HEK293 (cell line): ENCODE measurements at regions not wholly inside any gene's neighbourhood (a gene's known extent, or its start where the extent isn't known, plus 50 kb on each side); places are given as distances from the start of the nearest gene placed in this dataset.

ENCODE experiments used
- CTCF ChIA-PET: fragments of 350-600 bp; formaldehyde crosslinking; extraction: SDS; loops from one replicate; lab custom pipeline; 2021; ENCODE audit warnings: antibody characterized with exemption; lab: Yijun Ruan, JAX
- POLR2A ChIA-PET: fragments of 300-600 bp; formaldehyde crosslinking; extraction: SDS; loops from one replicate; lab custom pipeline; 2020; ENCODE audit warnings: antibody characterized with exemption, inconsistent platforms; lab: Yijun Ruan, JAX
- H3K27ac ChIP-seq: fragments of 200-500 bp; sonication (Bioruptor generic); 2 replicates; pipeline ENCODE4 v1.5.1; 2014; ENCODE audit warnings: low read depth, low read length, control low read depth, inconsistent platforms; ENCODE audit errors: extremely low read depth
- H3K36me3 ChIP-seq, 2 experiments: fragments of 200-500 bp in 1 of 2; sonication (Bioruptor generic) in 1 of 2; 1 replicate in 1 of 2; 2 replicates in 1 of 2; pipeline ENCODE4 v1.5.1; 2014 to 2017; ENCODE audit warnings: inconsistent platforms in 2 of 2, low read length in 2 of 2; ENCODE audit not compliant: control insufficient read depth in 2 of 2, insufficient read depth in 1 of 2
- H3K4me1 ChIP-seq: fragments of 200-500 bp; sonication (Bioruptor generic); 2 replicates; pipeline ENCODE4 v1.5.1; 2014; ENCODE audit warnings: mild to moderate bottlenecking, low read length, inconsistent platforms; ENCODE audit not compliant: control insufficient read depth, insufficient read depth
- H3K4me3 ChIP-seq: 2 replicates; pipeline ENCODE4 v1.5.1; 2011; ENCODE audit warnings: low read depth, mild to moderate bottlenecking, control low read depth, low read length, moderate library complexity
- H3K9me3 ChIP-seq: fragments of 200-500 bp; sonication (Bioruptor generic); 2 replicates; pipeline ENCODE4 v1.5.1; 2014; ENCODE audit warnings: low read depth, low read length, inconsistent platforms; ENCODE audit not compliant: control insufficient read depth, insufficient read depth
- BCL11A ChIP-seq: fragments of 450-650 bp; formaldehyde crosslinking; IDR thresholded peaks from 2 replicates; pipeline ENCODE4 v1.5.1; 2016; ENCODE audit warnings: low read depth, missing biosample characterization, missing genetic modification characterization
- REPIN1 ChIP-seq: fragments of 450-650 bp; formaldehyde crosslinking; IDR thresholded peaks from 2 replicates; pipeline ENCODE4 v1.5.1; 2017; ENCODE audit warnings: missing biosample characterization, missing genetic modification characterization, low read depth
- ZFP41 ChIP-seq: fragments of 450-650 bp; formaldehyde crosslinking; IDR thresholded peaks from 2 replicates; pipeline ENCODE4 v1.5.1; 2016; ENCODE audit warnings: missing biosample characterization, missing genetic modification characterization, borderline replicate concordance
- ZNF148 ChIP-seq: fragments of 450-650 bp; formaldehyde crosslinking; IDR thresholded peaks from 2 replicates; pipeline ENCODE4 v1.5.0; 2017; ENCODE audit warnings: missing biosample characterization, missing genetic modification characterization, borderline replicate concordance
- ZNF2 ChIP-seq: fragments of 450-650 bp; formaldehyde crosslinking; IDR thresholded peaks from 2 replicates; pipeline ENCODE4 v1.5.1; 2016; ENCODE audit warnings: missing biosample characterization, missing genetic modification characterization
- ZNF214 ChIP-seq: fragments of 450-650 bp; formaldehyde crosslinking; IDR thresholded peaks from 2 replicates; pipeline ENCODE4 v1.5.1; 2017; ENCODE audit warnings: missing biosample characterization, mild to moderate bottlenecking, missing genetic modification characterization, borderline replicate concordance
- ZNF221 ChIP-seq: fragments of 450-650 bp; formaldehyde crosslinking; IDR thresholded peaks from 2 replicates; pipeline ENCODE4 v1.5.1; 2017; ENCODE audit warnings: missing biosample characterization, missing genetic modification characterization, borderline replicate concordance
- ZNF223 ChIP-seq: fragments of 450-650 bp; formaldehyde crosslinking; IDR thresholded peaks from 2 replicates; pipeline ENCODE4 v1.5.1; 2016; ENCODE audit warnings: missing biosample characterization, missing genetic modification characterization
- ZNF354C ChIP-seq: fragments of 450-650 bp; formaldehyde crosslinking; IDR thresholded peaks from 2 replicates; pipeline ENCODE4 v1.5.1; 2016; ENCODE audit warnings: missing biosample characterization, missing genetic modification characterization, low read depth, borderline replicate concordance
- ZNF426 ChIP-seq: fragments of 450-650 bp; formaldehyde crosslinking; IDR thresholded peaks from 2 replicates; pipeline ENCODE4 v1.5.1; 2017; ENCODE audit warnings: missing biosample characterization, missing genetic modification characterization, mild to moderate bottlenecking, inconsistent platforms, moderate library complexity
- ZNF585B ChIP-seq: fragments of 450-650 bp; formaldehyde crosslinking; IDR thresholded peaks from 2 replicates; pipeline ENCODE4 v1.5.1; 2016; ENCODE audit warnings: missing biosample characterization, missing genetic modification characterization
- ZNF701 ChIP-seq: fragments of 450-650 bp; formaldehyde crosslinking; IDR thresholded peaks from 2 replicates; pipeline ENCODE4 v1.5.1; 2016; ENCODE audit warnings: missing biosample characterization, missing genetic modification characterization
- ZNF707 ChIP-seq: fragments of 450-650 bp; formaldehyde crosslinking; IDR thresholded peaks from 2 replicates; pipeline ENCODE4 v1.5.1; 2016; ENCODE audit warnings: missing biosample characterization, missing genetic modification characterization
- ZNF792 ChIP-seq: fragments of 450-650 bp; formaldehyde crosslinking; IDR thresholded peaks from 2 replicates; pipeline ENCODE4 v1.5.1; 2016; ENCODE audit warnings: missing biosample characterization, missing genetic modification characterization
- TF ChIP-seq, protein P1 (sequence below): fragments of 450-650 bp; formaldehyde crosslinking; IDR thresholded peaks from 2 replicates; pipeline ENCODE4 v1.5.1; 2016; ENCODE audit warnings: missing biosample characterization, missing genetic modification characterization
- TF ChIP-seq, protein P2 (sequence below): fragments of 450-650 bp; formaldehyde crosslinking; IDR thresholded peaks from 2 replicates; pipeline ENCODE4 v1.5.1; 2016; ENCODE audit warnings: missing biosample characterization, missing genetic modification characterization
- TF ChIP-seq, protein P3 (sequence below): fragments of 450-650 bp; formaldehyde crosslinking; IDR thresholded peaks from 2 replicates; pipeline ENCODE4 v1.5.1; 2016; ENCODE audit warnings: missing biosample characterization, missing genetic modification characterization

- no peak for TF ChIP-seq ZNF214 (tag by site-specific recombination)
- TF ChIP-seq, protein P1, sequence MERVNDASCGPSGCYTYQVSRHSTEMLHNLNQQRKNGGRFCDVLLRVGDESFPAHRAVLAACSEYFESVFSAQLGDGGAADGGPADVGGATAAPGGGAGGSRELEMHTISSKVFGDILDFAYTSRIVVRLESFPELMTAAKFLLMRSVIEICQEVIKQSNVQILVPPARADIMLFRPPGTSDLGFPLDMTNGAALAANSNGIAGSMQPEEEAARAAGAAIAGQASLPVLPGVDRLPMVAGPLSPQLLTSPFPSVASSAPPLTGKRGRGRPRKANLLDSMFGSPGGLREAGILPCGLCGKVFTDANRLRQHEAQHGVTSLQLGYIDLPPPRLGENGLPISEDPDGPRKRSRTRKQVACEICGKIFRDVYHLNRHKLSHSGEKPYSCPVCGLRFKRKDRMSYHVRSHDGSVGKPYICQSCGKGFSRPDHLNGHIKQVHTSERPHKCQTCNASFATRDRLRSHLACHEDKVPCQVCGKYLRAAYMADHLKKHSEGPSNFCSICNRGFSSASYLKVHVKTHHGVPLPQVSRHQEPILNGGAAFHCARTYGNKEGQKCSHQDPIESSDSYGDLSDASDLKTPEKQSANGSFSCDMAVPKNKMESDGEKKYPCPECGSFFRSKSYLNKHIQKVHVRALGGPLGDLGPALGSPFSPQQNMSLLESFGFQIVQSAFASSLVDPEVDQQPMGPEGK (tag by site-specific recombination), result no peak
- TF ChIP-seq ZNF2 (tag by site-specific recombination), result no peak
- TF ChIP-seq, all 188 proteins: peak for 0
- CTCF ChIA-PET, result no interaction called here
- H3K4me3 ChIP-seq, result no peak overlapping the region
Measured at GRCh38 chr11:127627204-127627603, 626.6 kb upstream of the KIRREL3 start.

DNA sequence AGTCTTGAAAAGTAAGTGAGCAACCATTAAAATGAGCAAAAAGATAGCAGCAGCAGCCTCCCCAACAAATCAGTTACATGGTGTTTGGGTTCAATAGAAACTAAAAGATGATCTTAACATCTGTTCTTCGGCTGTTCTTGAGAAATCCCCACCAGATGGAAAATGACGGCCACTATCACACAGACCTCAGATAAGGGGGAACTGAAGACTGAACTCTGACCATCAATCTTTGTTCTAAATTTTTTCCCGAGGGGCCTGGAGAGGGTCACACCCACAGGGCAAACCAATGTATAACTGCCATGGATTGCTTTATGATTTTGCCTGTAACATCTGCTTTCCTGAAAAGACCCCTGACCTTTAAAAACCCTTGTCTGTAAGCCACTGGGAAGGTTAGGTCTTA is 624.8 kb upstream of the KIRREL3 start:
- Histone ChIP-seq H3K36me3 (no peaks in the 10 kb centered on the region), H3K9me3 (no peaks in the 10 kb centered on the region), H3K27ac (no peak overlapping the region), H3K4me3 (no peak overlapping the region), H3K4me1 (no peaks in the 10 kb centered on the region)
- no peak for TF ChIP-seq REPIN1 (tag by site-specific recombination)
- no peak for TF ChIP-seq ZNF701 (tag by site-specific recombination)
- TF ChIP-seq BCL11A (tag by site-specific recombination), result no peak
- no peak for TF ChIP-seq ZNF148 (tag by site-specific recombination)
- no peak for TF ChIP-seq ZNF792 (tag by site-specific recombination)
- TF ChIP-seq, protein P2, sequence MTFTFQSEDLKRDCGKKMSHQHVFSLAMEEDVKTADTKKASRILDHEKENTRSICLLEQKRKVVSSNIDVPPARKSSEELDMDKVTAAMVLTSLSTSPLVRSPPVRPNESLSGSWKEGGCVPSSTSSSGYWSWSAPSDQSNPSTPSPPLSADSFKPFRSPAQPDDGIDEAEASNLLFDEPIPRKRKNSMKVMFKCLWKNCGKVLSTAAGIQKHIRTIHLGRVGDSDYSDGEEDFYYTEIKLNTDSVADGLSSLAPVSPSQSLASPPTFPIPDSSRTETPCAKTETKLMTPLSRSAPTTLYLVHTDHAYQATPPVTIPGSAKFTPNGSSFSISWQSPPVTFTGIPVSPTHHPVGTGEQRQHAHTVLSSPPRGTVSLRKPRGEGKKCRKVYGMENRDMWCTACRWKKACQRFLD, result no peak
- TF ChIP-seq ZNF426 (tag by site-specific recombination), result no peak
- CTCF ChIA-PET, result no interaction called here
- POLR2A ChIA-PET, result no interaction called here

More at GRCh38 chr11:127627204-127627603, 626.6 kb upstream of the KIRREL3 start:
- no peaks in the 10 kb centered on the region for H3K9me3 ChIP-seq
- H3K36me3 ChIP-seq, result no peaks in the 10 kb centered on the region
- POLR2A ChIA-PET, result no interaction called here
- H3K4me1 ChIP-seq, result no peaks in the 10 kb centered on the region
- no peak overlapping the region for H3K27ac ChIP-seq

DNA sequence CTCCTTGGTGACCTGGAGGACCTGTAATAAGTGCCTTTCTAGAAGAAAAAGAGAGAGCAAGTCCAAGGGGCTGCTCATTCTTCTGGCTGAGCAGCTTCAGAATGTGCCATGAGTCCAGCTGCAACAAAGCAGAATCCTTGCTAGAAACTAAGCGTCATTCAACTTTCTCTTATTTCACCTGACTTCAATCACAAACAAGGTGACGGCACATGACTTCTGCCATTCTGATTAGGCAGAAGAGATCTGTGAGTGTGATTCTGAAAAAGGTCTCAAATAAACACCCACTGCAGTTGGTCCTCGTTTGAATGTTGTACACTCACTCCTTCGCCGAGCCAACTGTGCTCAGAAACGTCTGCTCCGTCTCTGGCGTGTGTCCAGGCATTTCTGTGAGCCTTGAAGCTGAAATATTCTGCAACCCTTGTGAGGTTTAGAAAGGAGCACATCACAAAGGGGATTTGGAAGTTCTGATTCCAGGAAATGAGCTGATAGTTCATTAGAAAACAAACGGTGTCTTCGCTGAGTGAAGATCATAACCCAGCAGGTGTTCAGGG is 623.8 kb upstream of the KIRREL3 start:
- Histone ChIP-seq H3K4me1 (no peaks in the 10 kb centered on the region), H3K4me3 (no peak overlapping the region), H3K9me3 (no peaks in the 10 kb centered on the region), H3K27ac (no peak overlapping the region), H3K36me3 (no peaks in the 10 kb centered on the region)
- ChIA-PET POLR2A (no interaction called here), CTCF (interaction anchor here (0.7 kb wide), 1 partner anchor 273 kb away, joined by 4 read pairs; no protein-coding TSS in a partner anchor)
- TF ChIP-seq ZNF354C (tag by site-specific recombination) (no peak), ZNF707 (tag by site-specific recombination) (no peak), ZNF221 (no peak), ZNF148 (tag by site-specific recombination) (no peak), ZFP41 (tag by site-specific recombination) (no peak), ZNF585B (no peak), ZNF223 (tag by site-specific recombination) (no peak)
- TF ChIP-seq, protein P3, sequence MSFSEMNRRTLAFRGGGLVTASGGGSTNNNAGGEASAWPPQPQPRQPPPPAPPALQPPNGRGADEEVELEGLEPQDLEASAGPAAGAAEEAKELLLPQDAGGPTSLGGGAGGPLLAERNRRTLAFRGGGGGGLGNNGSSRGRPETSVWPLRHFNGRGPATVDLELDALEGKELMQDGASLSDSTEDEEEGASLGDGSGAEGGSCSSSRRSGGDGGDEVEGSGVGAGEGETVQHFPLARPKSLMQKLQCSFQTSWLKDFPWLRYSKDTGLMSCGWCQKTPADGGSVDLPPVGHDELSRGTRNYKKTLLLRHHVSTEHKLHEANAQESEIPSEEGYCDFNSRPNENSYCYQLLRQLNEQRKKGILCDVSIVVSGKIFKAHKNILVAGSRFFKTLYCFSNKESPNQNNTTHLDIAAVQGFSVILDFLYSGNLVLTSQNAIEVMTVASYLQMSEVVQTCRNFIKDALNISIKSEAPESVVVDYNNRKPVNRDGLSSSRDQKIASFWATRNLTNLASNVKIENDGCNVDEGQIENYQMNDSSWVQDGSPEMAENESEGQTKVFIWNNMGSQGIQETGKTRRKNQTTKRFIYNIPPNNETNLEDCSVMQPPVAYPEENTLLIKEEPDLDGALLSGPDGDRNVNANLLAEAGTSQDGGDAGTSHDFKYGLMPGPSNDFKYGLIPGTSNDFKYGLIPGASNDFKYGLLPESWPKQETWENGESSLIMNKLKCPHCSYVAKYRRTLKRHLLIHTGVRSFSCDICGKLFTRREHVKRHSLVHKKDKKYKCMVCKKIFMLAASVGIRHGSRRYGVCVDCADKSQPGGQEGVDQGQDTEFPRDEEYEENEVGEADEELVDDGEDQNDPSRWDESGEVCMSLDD (tag by site-specific recombination), result no peak
